Epithelial cell of esophagus (primary cell): ENCODE measurements at regions not wholly inside any gene's neighbourhood (a gene's known extent, or its start where the extent isn't known, plus 50 kb on each side); places are given as distances from the start of the nearest gene placed in this dataset.

Experiments
- DNase-seq: peaks from one replicate; pipeline ENCODE4 v3.0.0; 2010; ENCODE audit warnings: low read depth
- H3K4me3 ChIP-seq: 2 replicates; pipeline ENCODE4 v1.5.1; 2011; ENCODE audit warnings: mild to moderate bottlenecking, low read length, control low read depth
- CTCF ChIP-seq: IDR thresholded peaks from 2 replicates; pipeline ENCODE4 v1.5.1; 2011; ENCODE audit warnings: low read depth, mild to moderate bottlenecking, low read length, control low read depth, inconsistent platforms; ENCODE audit not compliant: insufficient read depth; ENCODE audit errors: missing control alignments

GRCh38 chr14:97844042-97844441, 1046.9 kb downstream of the VRK1 start:
- no peak for DNase-seq
- TF ChIP-seq CTCF = no peak
- H3K4me3 ChIP-seq = no peak overlapping the region

GRCh38 chr14:97846156-97846555, 1049.0 kb downstream of the VRK1 start:
- DNase-seq = no peak
- TF ChIP-seq CTCF = no peak
- H3K4me3 ChIP-seq = no peak overlapping the region

- no peak overlapping the region for H3K4me3 ChIP-seq
- TF ChIP-seq CTCF = no peak
- no peak for DNase-seq
Observed at GRCh38 chr14:97848317-97848980, 1051.3 kb downstream of the VRK1 start.

- no peak for TF ChIP-seq CTCF
- H3K4me3 ChIP-seq = no peak overlapping the region
- no peak for DNase-seq
Observed at GRCh38 chr14:97850466-97850865, 1053.3 kb downstream of the VRK1 start.

GRCh38 chr14:97850886-97851285, 1053.7 kb downstream of the VRK1 start:
- H3K4me3 ChIP-seq = no peak overlapping the region
- no peak for TF ChIP-seq CTCF
- DNase-seq = no peak

GRCh38 chr14:97851428-97851995, 1054.3 kb downstream of the VRK1 start:
- TF ChIP-seq CTCF = no peak
- no peak overlapping the region for H3K4me3 ChIP-seq
- DNase-seq = no peak

- no peak overlapping the region for H3K4me3 ChIP-seq
- TF ChIP-seq CTCF = no peak
- DNase-seq = no peak
Observed at GRCh38 chr14:97854918-97855317, 1057.7 kb downstream of the VRK1 start.
